ENCODE measurements at regions not wholly inside any gene's neighbourhood (a gene's known extent, or its start where the extent isn't known, plus 50 kb on each side); places are given as distances from the start of the nearest gene placed in this dataset.

GRCh38 chr13:68473834-68474326 is 1243.7 kb upstream of the PCDH9 start:
- no peaks in the 10 kb centered on the region for H3K27me3 ChIP-seq (replicated peaks; ENCODE audit: control insufficient read depth, insufficient read depth, low read length)
- no peak for DNase-seq
- no peaks in the 10 kb centered on the region for H3K4me1 ChIP-seq
- no peaks in the 10 kb centered on the region for H3K9me3 ChIP-seq
- no peak for TF ChIP-seq CTCF (IDR thresholded peaks at IDR 0.05; ENCODE audit: insufficient read depth in 1 of 2, low read depth in 1 of 2, low read length in 1 of 2, severe bottlenecking in 1 of 2, unreplicated experiment in 1 of 2)
- no peaks in the 10 kb centered on the region for H3K9me3 Mint-ChIP-seq (ENCODE audit: unreplicated experiment)
- no peaks in the 10 kb centered on the region for H3K36me3 ChIP-seq (ENCODE audit: control insufficient read depth, insufficient read depth, low read length)
- no peaks in the 10 kb centered on the region for H3K27me3 Mint-ChIP-seq (ENCODE audit: insufficient read depth, unreplicated experiment)
- intact Hi-C loops (cut with micrococcal nuclease; ENCODE audit: unreplicated experiment), result no loop called here
- ChIA-PET POLR2A (no interaction called here), CTCF (no interaction called here)
- H3K4me1 Mint-ChIP-seq (ENCODE audit: low read depth, unreplicated experiment), result no peaks in the 10 kb centered on the region
- no peak overlapping the region for H3K4me3 Mint-ChIP-seq (ENCODE audit: unreplicated experiment)
- no TSS peak for BruUV-seq (replicated peaks)
- H3K36me3 Mint-ChIP-seq (ENCODE audit: insufficient read depth, unreplicated experiment), result no peaks in the 10 kb centered on the region
- H3K4me3 ChIP-seq (ENCODE audit: low read depth, low read length), result no peak overlapping the region
- H3K27ac Mint-ChIP-seq (ENCODE audit: unreplicated experiment), result no peak overlapping the region

- Histone ChIP-seq H3K36me3 (ENCODE audit: control insufficient read depth, insufficient read depth, low read length) (no peaks in the 10 kb centered on the region), H3K27me3 (replicated peaks; ENCODE audit: control insufficient read depth, insufficient read depth, low read length) (no peaks in the 10 kb centered on the region), H3K9me3 (no peaks in the 10 kb centered on the region), H3K4me3 (ENCODE audit: low read depth, low read length) (no peak overlapping the region), H3K4me1 (no peaks in the 10 kb centered on the region)
- Mint-ChIP-seq H3K9me3 (ENCODE audit: unreplicated experiment) (no peaks in the 10 kb centered on the region), H3K27me3 (ENCODE audit: insufficient read depth, unreplicated experiment) (peaks cover 3% of the 10 kb centered on the region), H3K4me1 (ENCODE audit: low read depth, unreplicated experiment) (no peaks in the 10 kb centered on the region), H3K4me3 (ENCODE audit: unreplicated experiment) (no peak overlapping the region), H3K27ac (ENCODE audit: unreplicated experiment) (no peak overlapping the region), H3K36me3 (ENCODE audit: insufficient read depth, unreplicated experiment) (no peaks in the 10 kb centered on the region)
- POLR2A ChIA-PET, result no interaction called here
- TF ChIP-seq CTCF (IDR thresholded peaks at IDR 0.05; ENCODE audit: insufficient read depth in 1 of 2, low read depth in 1 of 2, low read length in 1 of 2, severe bottlenecking in 1 of 2, unreplicated experiment in 1 of 2), result no peak
- no TSS peak for BruUV-seq (replicated peaks)
- CTCF ChIA-PET, result no interaction called here
- intact Hi-C loops (cut with micrococcal nuclease; ENCODE audit: unreplicated experiment), result no loop called here
- no peak for DNase-seq
Observed at GRCh38 chr13:68467160-68467559, 1237.0 kb upstream of the PCDH9 start.

- H3K4me3 ChIP-seq (ENCODE audit: low read depth, low read length), result no peak overlapping the region
- Mint-ChIP-seq H3K4me1 (ENCODE audit: low read depth, unreplicated experiment) (no peaks in the 10 kb centered on the region), H3K36me3 (ENCODE audit: insufficient read depth, unreplicated experiment) (no peaks in the 10 kb centered on the region), H3K4me3 (ENCODE audit: unreplicated experiment) (no peak overlapping the region), H3K9me3 (ENCODE audit: unreplicated experiment) (no peaks in the 10 kb centered on the region), H3K27ac (ENCODE audit: unreplicated experiment) (no peak overlapping the region), H3K27me3 (ENCODE audit: insufficient read depth, unreplicated experiment) (no peaks in the 10 kb centered on the region)
- no peaks in the 10 kb centered on the region for H3K27me3 ChIP-seq (replicated peaks; ENCODE audit: control insufficient read depth, insufficient read depth, low read length)
- intact Hi-C loops (cut with micrococcal nuclease; ENCODE audit: unreplicated experiment), result no loop called here
- H3K36me3 ChIP-seq (ENCODE audit: control insufficient read depth, insufficient read depth, low read length), result no peaks in the 10 kb centered on the region
- H3K9me3 ChIP-seq, result no peaks in the 10 kb centered on the region
- ChIA-PET POLR2A (no interaction called here), CTCF (no interaction called here)
- no peak for TF ChIP-seq CTCF (IDR thresholded peaks at IDR 0.05; ENCODE audit: insufficient read depth in 1 of 2, low read depth in 1 of 2, low read length in 1 of 2, severe bottlenecking in 1 of 2, unreplicated experiment in 1 of 2)
- H3K4me1 ChIP-seq, result no peaks in the 10 kb centered on the region
- no peak for DNase-seq
- no TSS peak for BruUV-seq (replicated peaks)
Observed at GRCh38 chr13:68440874-68441273, 1210.7 kb upstream of the PCDH9 start.

Measured in Caco-2 (cell line).